GM21723 (cell line): ENCODE measurements at regions not wholly inside any gene's neighbourhood (a gene's known extent, or its start where the extent isn't known, plus 50 kb on each side); places are given as distances from the start of the nearest gene placed in this dataset.
"Not testable (repeated sequence)": the region's sequence is repeated elsewhere in the genome, so short reads cannot be mapped to it uniquely, and the experiment has no call there.

Experiments
- ATAC-seq: cut with Tn5 transposase; IDR thresholded peaks from one replicate; pipeline ENCODE4 v1.9.1; 2021; ENCODE audit warnings: mild to moderate bottlenecking, moderate library complexity; ENCODE audit not compliant: unreplicated experiment

DNA sequence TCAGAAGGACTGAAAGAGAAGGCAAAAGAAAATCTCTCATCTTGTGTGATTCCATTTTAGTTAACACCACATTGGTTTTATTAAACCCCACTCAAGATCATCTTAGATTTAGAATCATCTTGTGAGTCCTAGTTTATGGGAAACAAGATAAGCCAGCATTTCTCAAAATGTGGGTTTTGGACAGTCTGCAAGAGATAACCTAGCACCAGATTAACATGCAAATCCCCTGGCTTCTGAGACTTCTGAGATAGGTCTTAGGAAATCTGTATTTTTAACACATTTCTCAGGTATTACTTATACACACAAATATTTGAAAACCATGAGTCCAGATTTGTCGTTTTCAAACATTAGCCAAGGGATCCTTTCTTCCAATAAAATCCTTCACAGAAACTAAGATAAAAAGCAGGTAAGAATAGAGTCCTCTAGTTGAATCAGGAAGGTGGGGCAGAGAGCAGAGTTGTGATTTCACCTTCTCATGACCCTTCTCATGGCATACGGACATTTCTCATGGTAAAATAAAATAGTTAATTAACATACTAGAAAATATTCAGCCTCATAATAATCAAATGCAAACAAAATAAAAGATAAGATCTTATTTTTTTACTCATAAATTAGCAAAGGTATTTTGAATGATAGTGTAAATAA, 287.2 kb upstream of the FN1 start:
- ATAC-seq = no peak

DNA sequence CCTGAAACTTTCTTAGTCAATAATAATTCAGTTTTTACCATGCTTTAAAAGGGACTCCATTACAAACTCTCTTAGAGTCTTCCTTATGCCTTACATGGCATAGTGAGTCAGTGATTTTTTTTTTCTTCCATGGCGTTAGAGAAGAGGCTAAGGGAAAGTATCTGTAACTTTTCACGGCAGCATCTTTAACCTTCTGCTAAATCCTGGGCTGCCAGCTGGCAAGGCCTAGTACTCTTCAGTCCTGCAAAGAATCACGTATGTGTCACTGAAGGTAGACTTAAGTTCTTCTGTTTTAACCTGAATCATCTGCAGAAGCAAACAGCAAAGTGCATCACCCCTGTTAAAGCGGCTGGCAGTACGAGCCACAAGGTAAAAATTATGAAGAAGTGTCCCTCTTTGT, 286.3 kb upstream of the FN1 start:
- ATAC-seq = no peak

- ATAC-seq = not testable (repeated sequence)
Observed at GRCh38 chr2:215721515-215721914, 285.6 kb upstream of the FN1 start.

- ATAC-seq = no peak
Observed at GRCh38 chr2:215718890-215719289, 283.0 kb upstream of the FN1 start.

- no peak for ATAC-seq
Observed at GRCh38 chr2:215718436-215718835, 282.6 kb upstream of the FN1 start.

DNA sequence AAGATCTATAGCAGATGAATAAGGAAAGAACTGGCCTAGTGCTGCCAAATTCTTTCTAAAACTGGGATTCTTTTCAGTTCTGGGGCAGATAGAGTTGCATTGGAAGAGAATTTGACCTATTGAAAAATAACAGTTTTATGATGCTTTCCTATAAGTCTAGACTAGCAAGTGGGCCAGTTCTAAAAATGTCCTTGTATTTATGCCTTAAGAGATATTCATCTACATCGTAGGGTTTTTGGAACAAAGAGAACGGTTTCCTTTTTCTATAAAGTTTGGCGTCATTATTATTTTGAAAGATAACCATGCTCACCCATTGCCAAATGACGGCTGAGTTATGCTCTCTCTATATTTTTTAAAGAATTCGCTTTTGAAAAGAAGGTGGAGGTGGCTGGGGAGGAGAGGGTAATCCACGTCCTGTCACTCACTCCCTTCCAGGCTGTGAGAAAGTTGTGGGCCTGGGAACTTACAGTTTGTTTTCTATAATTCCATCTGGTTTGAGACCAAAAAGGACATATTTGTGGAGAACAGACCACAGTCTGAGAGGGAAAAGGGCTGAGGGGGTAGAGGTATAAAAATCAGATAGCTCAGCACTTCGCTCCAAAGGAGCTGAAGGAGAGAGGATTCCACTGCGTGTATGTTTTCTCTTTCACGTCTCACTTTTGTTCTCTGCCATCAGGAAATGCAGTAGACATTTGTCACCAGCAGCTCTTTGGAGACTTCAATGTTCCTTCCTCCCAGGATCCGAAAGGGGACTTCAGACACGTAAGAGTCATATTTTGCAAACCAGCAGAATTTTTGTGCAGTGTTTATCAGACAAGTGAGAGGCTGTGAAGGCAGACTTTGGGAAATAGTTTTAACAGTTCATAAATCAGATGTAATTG, 281.9 kb upstream of the FN1 start:
- ATAC-seq = no peak

DNA sequence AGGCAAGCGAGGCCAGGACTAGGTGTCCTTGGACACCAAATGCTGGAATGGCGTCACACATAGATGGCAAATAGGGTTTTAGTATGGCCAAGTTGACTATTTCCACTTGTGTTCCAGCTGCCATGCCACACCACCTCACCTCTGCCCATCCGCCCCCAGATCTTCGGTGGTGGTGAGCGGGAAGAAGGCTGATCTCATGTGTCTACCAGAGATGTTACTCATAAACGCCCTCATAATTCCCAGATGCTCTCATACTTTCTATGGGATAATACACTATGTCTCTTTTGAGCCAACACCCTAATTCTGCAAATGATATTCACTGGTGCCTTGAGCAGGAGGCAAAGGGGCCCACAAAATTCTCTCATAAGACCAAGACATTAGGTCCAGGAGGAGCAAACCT, 281.1 kb upstream of the FN1 start:
- no peak for ATAC-seq

GRCh38 chr2:215712871-215713790, 277.3 kb upstream of the FN1 start:
- ATAC-seq = no peak

DNA sequence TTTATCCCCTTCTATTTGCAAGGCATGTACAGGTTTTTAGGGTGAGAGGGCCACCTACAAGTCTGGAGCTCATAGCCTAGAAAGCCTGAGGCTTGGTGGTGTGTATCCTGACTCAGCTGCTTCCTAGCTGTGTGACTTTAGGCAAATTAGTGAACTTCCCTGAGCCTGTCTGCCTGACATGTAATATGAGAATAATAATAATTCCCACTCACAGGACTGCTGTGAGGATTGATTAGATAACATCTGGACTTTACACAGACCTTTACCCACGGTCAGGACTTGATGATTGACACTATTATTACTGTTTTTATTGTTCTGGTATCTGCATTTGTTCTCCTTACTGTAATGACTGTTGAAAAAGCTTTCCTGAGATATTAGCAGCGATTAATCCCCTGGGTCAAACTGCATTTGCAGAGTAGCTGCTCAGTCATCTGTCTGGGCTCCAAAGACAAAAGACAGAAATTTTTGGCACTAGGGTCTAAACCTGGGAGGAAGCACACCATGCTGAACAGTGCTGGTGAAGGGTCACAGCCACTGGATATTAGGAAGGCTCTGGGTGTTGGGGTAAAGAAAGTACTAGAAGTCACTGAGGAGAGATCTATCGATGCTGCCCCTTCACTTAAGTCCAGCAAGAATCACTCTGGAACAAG, 276.5 kb upstream of the FN1 start:
- no peak for ATAC-seq

GRCh38 chr2:215711471-215712034, 275.7 kb upstream of the FN1 start:
- ATAC-seq = no peak

DNA sequence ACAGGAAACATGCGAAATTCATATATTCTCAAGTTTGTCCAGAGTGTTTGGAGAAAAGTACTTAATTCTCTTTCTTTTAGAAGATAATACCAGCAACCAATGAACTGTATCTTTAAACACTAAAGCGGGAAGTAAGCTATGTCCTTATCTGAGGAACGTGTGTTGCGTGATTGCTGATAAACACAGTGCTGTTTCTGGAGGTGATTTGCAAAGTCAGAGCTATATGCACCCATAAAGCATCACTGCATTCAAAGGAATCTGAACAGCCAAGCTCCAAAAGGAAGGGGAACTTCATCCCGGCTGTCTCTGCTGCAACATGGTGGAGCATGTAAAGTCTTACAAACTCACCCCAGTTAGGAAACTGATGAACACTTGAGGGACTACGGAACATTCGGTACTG, 271.7 kb upstream of the FN1 start:
- ATAC-seq = no peak

DNA sequence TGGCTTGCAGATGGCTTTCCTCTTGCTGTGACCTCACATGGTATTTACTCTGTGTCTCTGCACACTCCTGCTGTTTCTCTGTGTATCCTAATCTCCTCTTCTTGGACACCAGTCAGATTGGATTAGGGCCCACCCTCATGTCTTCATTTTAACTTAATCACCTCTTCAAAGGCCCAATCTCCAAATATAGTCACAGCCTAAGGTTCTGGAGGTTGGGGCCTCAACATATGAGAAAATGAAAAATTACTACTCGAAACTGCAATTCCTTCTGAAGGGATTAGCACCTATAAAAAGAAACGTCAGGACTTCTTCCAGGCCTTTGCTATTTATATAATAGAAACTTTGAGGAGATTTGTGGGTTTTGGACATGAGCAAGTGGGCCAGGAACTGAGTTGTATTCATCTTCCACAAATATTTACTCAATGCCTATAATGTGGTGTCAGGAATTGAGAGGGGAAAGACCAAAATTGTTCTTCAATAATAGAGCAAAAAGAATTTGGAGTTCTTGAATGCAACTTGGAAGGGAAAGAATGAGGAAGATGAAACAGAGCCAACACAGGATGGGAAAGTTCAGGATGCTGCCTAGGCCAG, 270.0 kb upstream of the FN1 start:
- ATAC-seq = no peak

DNA sequence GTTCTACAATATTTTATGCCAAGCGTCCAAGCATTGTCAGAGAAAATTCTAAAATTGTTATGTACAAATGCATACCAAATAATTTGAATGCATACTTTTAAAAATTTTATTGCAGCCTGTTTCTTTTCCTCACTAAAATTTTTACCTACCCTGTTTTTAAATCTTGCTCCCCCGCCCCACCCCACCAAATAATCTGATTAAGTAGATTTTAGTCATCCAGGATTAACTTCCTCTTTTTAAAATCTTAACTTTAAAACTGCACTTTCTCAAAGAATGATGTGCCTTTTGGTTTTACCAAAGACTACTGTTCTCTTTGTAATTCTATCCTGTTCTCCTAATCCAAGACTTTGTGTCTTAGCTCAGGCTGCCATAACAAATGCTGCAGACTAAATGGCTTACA, 269.4 kb upstream of the FN1 start:
- no peak for ATAC-seq

GRCh38 chr2:215702116-215702902, 266.4 kb upstream of the FN1 start:
- no peak for ATAC-seq

DNA sequence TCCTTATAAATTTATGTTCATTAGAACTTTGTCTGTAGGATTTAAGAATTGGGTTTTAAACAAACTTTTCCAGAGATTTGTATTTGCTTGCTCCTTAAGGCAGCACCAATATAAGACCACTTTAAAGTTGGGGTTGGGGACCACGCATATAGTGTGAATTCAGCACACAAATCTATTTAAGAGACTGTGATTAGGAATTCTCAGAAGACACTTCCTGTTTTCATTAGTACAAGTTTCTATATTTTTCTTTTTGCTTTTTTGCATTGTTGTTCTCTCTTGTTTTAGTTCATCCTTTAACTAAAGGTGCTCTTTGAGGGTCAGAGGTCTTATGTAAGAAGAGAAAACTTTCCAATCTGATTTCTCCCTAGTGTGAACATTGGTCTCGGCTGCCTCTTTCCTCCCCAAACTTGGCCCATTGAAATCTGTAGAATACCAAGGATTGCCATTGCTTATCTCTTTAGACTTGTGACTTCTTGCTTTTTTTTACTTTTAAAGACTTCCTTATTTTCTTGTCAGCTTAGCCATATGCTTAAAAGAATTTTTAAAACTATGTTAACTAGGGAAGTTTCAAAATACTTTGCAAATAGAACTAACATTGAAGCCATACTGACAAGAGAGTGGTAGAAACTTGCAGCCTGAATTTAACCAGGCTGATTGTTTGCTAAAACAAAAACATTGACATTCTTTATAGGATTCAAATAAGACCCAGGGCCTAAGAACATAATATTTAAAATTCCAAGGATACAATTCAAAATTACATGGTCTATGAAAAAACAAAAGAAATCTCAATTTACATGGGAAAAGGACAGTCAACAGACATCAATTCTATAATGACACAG, 264.1 kb upstream of the FN1 start:
- ATAC-seq = no peak

GRCh38 chr2:215699018-215699417, 263.1 kb upstream of the FN1 start:
- no peak for ATAC-seq

DNA sequence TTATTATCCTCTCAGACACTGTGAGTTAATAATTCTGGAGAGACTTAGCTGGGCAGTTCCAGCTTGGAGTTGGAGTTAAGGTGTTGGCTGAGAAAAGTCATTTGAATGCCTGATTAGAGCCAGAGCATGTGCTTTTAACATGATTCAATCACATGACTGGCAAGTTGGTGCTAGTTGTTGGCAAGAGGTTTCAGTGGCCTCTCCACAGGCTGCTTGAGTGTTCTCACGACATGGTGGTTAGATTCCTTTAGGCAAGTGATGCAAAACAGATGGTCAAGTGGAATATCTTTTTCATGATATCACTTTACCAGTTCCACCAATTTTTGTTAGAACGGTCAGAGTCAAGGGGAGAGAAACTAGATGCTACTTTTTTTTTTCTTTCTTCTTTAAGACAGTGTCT, 262.7 kb upstream of the FN1 start:
- no peak for ATAC-seq

DNA sequence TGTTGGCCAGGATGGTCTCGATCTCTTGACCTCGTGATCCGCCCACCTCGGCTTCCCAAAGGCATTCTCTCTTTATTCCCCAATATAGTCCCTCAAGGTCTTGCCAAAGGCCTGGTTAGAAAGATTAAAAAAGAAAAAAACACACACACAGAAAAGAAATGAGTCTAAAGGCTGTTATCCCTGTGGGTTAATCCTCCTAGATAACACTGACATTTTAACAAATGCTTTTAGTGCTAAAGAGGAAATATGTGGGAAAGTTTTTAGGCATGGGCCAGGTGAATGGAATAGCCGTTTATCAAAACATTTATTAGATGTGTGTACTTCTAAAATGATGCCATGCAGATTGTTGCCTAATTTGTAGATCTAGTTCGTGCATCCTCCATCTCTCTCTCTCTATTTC, 261.6 kb upstream of the FN1 start:
- ATAC-seq = no peak

DNA sequence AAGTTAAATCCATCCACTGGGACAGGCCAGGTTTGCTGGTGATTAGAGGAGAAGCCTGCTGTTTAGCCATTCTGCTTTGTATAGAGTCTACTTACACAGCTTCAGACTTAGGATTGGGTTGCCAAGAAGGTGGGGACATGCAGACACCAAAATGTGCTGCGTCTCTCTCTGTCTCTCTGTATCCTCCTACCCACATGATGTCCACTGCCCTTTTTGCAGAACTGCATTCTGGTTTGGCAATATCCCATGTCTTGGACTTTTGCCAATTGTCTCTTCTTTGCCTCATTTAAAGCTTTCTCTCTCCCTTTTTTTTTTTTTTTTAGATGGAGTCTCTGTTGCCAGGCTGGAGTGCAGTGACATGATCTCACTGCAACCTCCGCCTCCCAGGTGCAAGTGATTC, 261.1 kb upstream of the FN1 start:
- ATAC-seq = no peak
